H1 (cell line): ENCODE measurements at regions not wholly inside any gene's neighbourhood (a gene's known extent, or its start where the extent isn't known, plus 50 kb on each side); places are given as distances from the start of the nearest gene placed in this dataset.

Source experiments
- CTCF ChIA-PET: fragments of 300-600 bp; sonication (Branson Sonifier 250); formaldehyde crosslinking; loops from one replicate; lab custom pipeline; 2021; ENCODE audit not compliant: partially characterized antibody; lab: Charles Lee
- POLR2A ChIA-PET: fragments of 300-600 bp; sonication (Branson Sonifier 250); formaldehyde crosslinking; loops from one replicate; lab custom pipeline; 2021; ENCODE audit warnings: inconsistent platforms; ENCODE audit not compliant: partially characterized antibody; lab: Charles Lee
- DNase-seq, 2 experiments: peaks; one replicate each; pipeline versions ENCODE4 v3.0.0 to v3.0.0-alpha.2; 2010 to 2022; ENCODE audit warnings: low spot score in 2 of 2, low read depth in 1 of 2, mixed read lengths in 1 of 2
- FAIRE-seq: peaks from 2 replicates; lab custom pipeline; 2011; peaks lifted over from hg19 to GRCh38; lab: Jason Lieb, UNC
- H2AFZ ChIP-seq: 2 replicates; pipeline ENCODE4 v1.8.1; 2012; ENCODE audit warnings: low read length, inconsistent platforms
- H2AK5ac ChIP-seq: 2 replicates; pipeline ENCODE4 v1.6.1; 2013; ENCODE audit warnings: low read depth, low read length
- H2BK120ac ChIP-seq: replicated peaks from 2 replicates; pipeline ENCODE3; 2013; ENCODE audit warnings: low read depth, low read length, inconsistent platforms
- H2BK12ac ChIP-seq: 2 replicates; pipeline ENCODE4 v1.6.1; 2013; ENCODE audit warnings: low read depth, low read length
- H2BK15ac ChIP-seq: 2 replicates; pipeline ENCODE4 v1.6.1; 2013; ENCODE audit warnings: low read length
- H2BK20ac ChIP-seq: 2 replicates; pipeline ENCODE4 v1.6.1; 2013; ENCODE audit warnings: low read length
- H2BK5ac ChIP-seq: 2 replicates; pipeline ENCODE4 v1.6.1; 2013; ENCODE audit warnings: low read depth, low read length
- H3K14ac ChIP-seq: 2 replicates; pipeline ENCODE4 v1.6.1; 2013; ENCODE audit warnings: inconsistent platforms; ENCODE audit not compliant: insufficient read length
- H3K18ac ChIP-seq: 2 replicates; pipeline ENCODE4 v1.6.1; 2013; ENCODE audit warnings: low read length; ENCODE audit errors: extremely low read depth
- H3K23ac ChIP-seq: 2 replicates; pipeline ENCODE4 v1.6.1; 2013; ENCODE audit warnings: inconsistent platforms; ENCODE audit not compliant: insufficient read length
- H3K23me2 ChIP-seq: 2 replicates; pipeline ENCODE4 v1.6.1; 2013; ENCODE audit warnings: low read depth, low read length
- H3K27ac ChIP-seq: 2 replicates; pipeline ENCODE4 v1.6.1; 2011; ENCODE audit warnings: low read depth, low read length, inconsistent platforms
- H3K27me3 ChIP-seq, 4 experiments: replicated peaks in 1 of 4; 1 replicate in 1 of 4; 2 replicates in 3 of 4; pipeline versions ENCODE4 v1.6.1 to v1.8.1; 2011 to 2013; ENCODE audit warnings: low read length in 3 of 4, mild to moderate bottlenecking in 3 of 4, inconsistent platforms in 2 of 4, mixed read lengths in 2 of 4, moderate library complexity in 1 of 4; ENCODE audit not compliant: control insufficient read depth in 3 of 4, insufficient read depth in 3 of 4; ENCODE audit errors: extremely low read depth in 1 of 4
- H3K36me3 ChIP-seq, 4 experiments: 2 replicates each; pipeline versions ENCODE4 v1.6.1 to v1.8.1; 2011 to 2013; ENCODE audit warnings: mild to moderate bottlenecking in 4 of 4, low read length in 3 of 4, moderate library complexity in 2 of 4, control low read depth in 1 of 4, inconsistent platforms in 1 of 4; ENCODE audit not compliant: insufficient read depth in 4 of 4, control insufficient read depth in 2 of 4
- H3K4ac ChIP-seq: replicated peaks from 2 replicates; pipeline ENCODE3; 2013; ENCODE audit warnings: low read length, low read depth, mixed read lengths, inconsistent platforms; ENCODE audit not compliant: insufficient read length
- H3K4me1 ChIP-seq, 4 experiments: replicated peaks in 1 of 4; 1 replicate in 1 of 4; 2 replicates in 3 of 4; pipeline versions ENCODE4 v1.6.1 to v1.8.1; 2011 to 2013; ENCODE audit warnings: low read length in 3 of 4, inconsistent platforms in 2 of 4, mixed read lengths in 1 of 4; ENCODE audit not compliant: insufficient read depth in 4 of 4, control insufficient read depth in 3 of 4
- H3K4me2 ChIP-seq, 2 experiments: 2 replicates each; pipeline versions ENCODE4 v1.6.1 to v1.8.1; 2011 to 2013; ENCODE audit warnings: low read depth in 2 of 2, low read length in 2 of 2, control low read depth in 1 of 2, inconsistent platforms in 1 of 2, mild to moderate bottlenecking in 1 of 2; ENCODE audit not compliant: insufficient read depth in 1 of 2
- H3K4me3 ChIP-seq, 4 experiments: fragments of 200-600, 300-600 bp in 1 of 4; sonication (generic), shearing (Covaris generic), sonication (Bioruptor Twin) in 1 of 4; 2 replicates each; pipeline versions ENCODE4 v1.5.1 to v1.8.1; 2011 to 2016; ENCODE audit warnings: low read length in 4 of 4, low read depth in 3 of 4, control low read depth in 2 of 4, inconsistent platforms in 2 of 4, mild to moderate bottlenecking in 2 of 4, mixed read lengths in 1 of 4, moderate library complexity in 1 of 4; ENCODE audit not compliant: insufficient read depth in 2 of 4; ENCODE audit errors: extremely low read depth in 1 of 4
- H3K56ac ChIP-seq: replicated peaks from 2 replicates; pipeline ENCODE3; 2013; ENCODE audit warnings: low read depth, mild to moderate bottlenecking, mixed read lengths, low read length, inconsistent platforms; ENCODE audit not compliant: insufficient read length
- H3K79me1 ChIP-seq: 2 replicates; pipeline ENCODE4 v1.6.1; 2013; ENCODE audit warnings: low read depth, low read length, control low read depth
- H3K79me2 ChIP-seq, 2 experiments: 2 replicates each; pipeline versions ENCODE4 v1.6.1 to v1.8.1; 2012 to 2013; ENCODE audit warnings: low read length in 2 of 2, mild to moderate bottlenecking in 2 of 2, inconsistent platforms in 1 of 2; ENCODE audit not compliant: insufficient read depth in 2 of 2, control insufficient read depth in 1 of 2
- H3K9ac ChIP-seq, 4 experiments: replicated peaks in 1 of 4; 1 replicate in 1 of 4; 2 replicates in 3 of 4; pipeline versions ENCODE4 v1.6.1 to v1.8.1; 2011 to 2013; ENCODE audit warnings: low read depth in 3 of 4, low read length in 3 of 4, control low read depth in 2 of 4, mild to moderate bottlenecking in 2 of 4, moderate library complexity in 2 of 4, inconsistent platforms in 1 of 4; ENCODE audit errors: extremely low read depth in 1 of 4
- H3K9me3 ChIP-seq, 2 experiments: 2 replicates each; pipeline versions ENCODE4 v1.6.1 to v1.8.1; 2012 to 2013; ENCODE audit warnings: mild to moderate bottlenecking in 2 of 2, moderate library complexity in 2 of 2, control low read depth in 1 of 2, inconsistent platforms in 1 of 2, low read depth in 1 of 2, low read length in 1 of 2, mixed read lengths in 1 of 2; ENCODE audit not compliant: insufficient read depth in 2 of 2
- H4K20me1 ChIP-seq, 2 experiments: replicated peaks in 1 of 2; 2 replicates each; pipeline versions ENCODE3 to v1.8.1; 2011 to 2013; ENCODE audit warnings: inconsistent platforms in 2 of 2, low read length in 2 of 2, mild to moderate bottlenecking in 1 of 2; ENCODE audit not compliant: insufficient read depth in 2 of 2, control insufficient read depth in 1 of 2
- H4K5ac ChIP-seq: 2 replicates; pipeline ENCODE4 v1.6.1; 2013; ENCODE audit warnings: low read length, low read depth, mixed read lengths, inconsistent platforms; ENCODE audit not compliant: insufficient read length
- H4K8ac ChIP-seq: 2 replicates; pipeline ENCODE4 v1.8.0; 2013; ENCODE audit warnings: mild to moderate bottlenecking, moderate library complexity, low read length, inconsistent platforms; ENCODE audit not compliant: insufficient read depth; ENCODE audit errors: extremely low read depth
- H4K91ac ChIP-seq: replicated peaks from 2 replicates; pipeline ENCODE3; 2013; ENCODE audit warnings: low read length, mixed read lengths, inconsistent platforms; ENCODE audit not compliant: insufficient read length
- BCL11A ChIP-seq, 2 experiments: IDR thresholded peaks; one replicate each; pipeline ENCODE4 v1.6.1; 2011; ENCODE audit warnings: low read depth in 2 of 2, low read length in 2 of 2, mild to moderate bottlenecking in 2 of 2
- CREB1 ChIP-seq: IDR thresholded peaks from 2 replicates; pipeline ENCODE4 v1.6.1; 2012; ENCODE audit warnings: inconsistent platforms
- MAFK ChIP-seq: IDR thresholded peaks from 2 replicates; pipeline ENCODE4 v1.6.1; 2012; ENCODE audit warnings: low read depth, mild to moderate bottlenecking, improper control_type of control experiment, low read length
- NANOG ChIP-seq: IDR thresholded peaks from 2 replicates; pipeline ENCODE4 v1.6.1; 2011; ENCODE audit warnings: low read length, low read depth, mild to moderate bottlenecking, inconsistent platforms; ENCODE audit not compliant: insufficient read depth, poor library complexity, severe bottlenecking
- RAD21 ChIP-seq, 2 experiments: IDR thresholded peaks in 1 of 2; conservative IDR thresholded peaks in 1 of 2; 2 replicates each; pipeline ENCODE4 v1.6.1; 2011; ENCODE audit warnings: low read depth in 2 of 2, low read length in 2 of 2, improper control_type of control experiment in 1 of 2, inconsistent platforms in 1 of 2, mild to moderate bottlenecking in 1 of 2, moderate library complexity in 1 of 2
- SP1 ChIP-seq: IDR thresholded peaks from 2 replicates; pipeline ENCODE4 v1.6.1; 2011; ENCODE audit warnings: low read depth, low read length
- SP4 ChIP-seq: IDR thresholded peaks from 2 replicates; pipeline ENCODE4 v1.6.1; 2012; ENCODE audit warnings: low read length, inconsistent platforms
- WGBS, 2 experiments: shearing (Covaris generic) in 1 of 2; methylation state at CpG; one replicate each; pipeline versions ENCODE4 v1.1.6 to v1.1.7; 2013 to 2015; ENCODE audit warnings: low lambda C conversion rate in 2 of 2, mixed read lengths in 2 of 2, inconsistent platforms in 1 of 2, low coverage in 1 of 2, missing lambda C conversion rate in 1 of 2; ENCODE audit not compliant: insufficient replicate concordance in 2 of 2, insufficient coverage in 1 of 2, insufficient read length in 1 of 2; ENCODE audit errors: extremely low coverage in 1 of 2, missing lambda C conversion rate in 1 of 2; 5-methylcytosine and 5-hydroxymethylcytosine counted together
- TF ChIP-seq, protein P1 (sequence below): IDR thresholded peaks from 2 replicates; pipeline ENCODE4 v1.6.1; 2012; ENCODE audit warnings: low read length, inconsistent platforms
- TF ChIP-seq, protein P2 (sequence below): IDR thresholded peaks from 2 replicates; pipeline ENCODE4 v1.6.1; 2012; ENCODE audit warnings: inconsistent platforms

DNA sequence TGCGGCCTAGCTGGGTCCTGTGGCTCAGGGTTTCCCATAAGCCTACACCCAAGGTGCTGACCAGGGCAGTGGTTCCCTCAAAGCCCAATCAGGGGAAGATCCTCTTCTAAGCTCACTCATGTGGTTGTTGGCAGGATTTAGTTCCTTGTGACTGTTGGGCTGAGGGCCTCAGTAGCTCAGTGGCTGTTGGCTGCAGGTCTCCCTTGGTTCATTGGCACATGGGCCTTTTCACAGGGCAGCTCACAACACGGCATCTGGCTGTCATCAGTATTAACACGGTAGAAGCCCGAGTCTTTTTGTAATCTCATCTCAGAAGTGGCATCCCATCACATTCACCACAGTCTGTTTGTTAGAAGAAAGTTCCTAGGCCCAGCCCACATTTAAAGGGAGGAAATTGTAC lies 188.2 kb upstream of the HMCN1 start:
- Histone ChIP-seq H3K4me1 (peaks cover 0 to 4% (median 2%) of the 10 kb centered on the region in 4 experiments; a peak in 3 of 7 replicates), H2BK120ac (no peak overlapping the region), H3K18ac (no peak overlapping the region), H3K27ac (no peak overlapping the region), H3K14ac (no peak overlapping the region), H4K5ac (no peak overlapping the region), H2AFZ (no peak overlapping the region), H3K9me3 (no peaks in the 10 kb centered on the region), H3K9ac (no peak overlapping the region), H3K27me3 (no peaks in the 10 kb centered on the region), H2BK12ac (no peak overlapping the region), H3K79me2 (no peaks in the 10 kb centered on the region), H3K23ac (no peak overlapping the region), H4K20me1 (no peaks in the 10 kb centered on the region), H3K56ac (no peak overlapping the region), H3K4ac (no peak overlapping the region), H2BK5ac (no peak overlapping the region), H3K23me2 (no peaks in the 10 kb centered on the region; the same call in 1 of the 2 replicates), H3K36me3 (no peaks in the 10 kb centered on the region), H2AK5ac (no peak overlapping the region), H4K8ac (no peak overlapping the region), H3K4me2 (no peak overlapping the region), H3K4me3 (no peak overlapping the region), H2BK15ac (no peak overlapping the region), H2BK20ac (no peak overlapping the region), H4K91ac (no peak overlapping the region), H3K79me1 (no peaks in the 10 kb centered on the region)
- ChIA-PET POLR2A (no interaction called here), CTCF (interaction anchor here (0.6 to 3.3 kb wide), 10 partner anchors 9 to 100 kb away, joined by 3 to 15 read pairs (median 4); no protein-coding TSS in a partner anchor)
- DNase-seq (no peak), FAIRE-seq (no peak)
- TF ChIP-seq CREB1 = no peak
- TF ChIP-seq, protein P1, sequence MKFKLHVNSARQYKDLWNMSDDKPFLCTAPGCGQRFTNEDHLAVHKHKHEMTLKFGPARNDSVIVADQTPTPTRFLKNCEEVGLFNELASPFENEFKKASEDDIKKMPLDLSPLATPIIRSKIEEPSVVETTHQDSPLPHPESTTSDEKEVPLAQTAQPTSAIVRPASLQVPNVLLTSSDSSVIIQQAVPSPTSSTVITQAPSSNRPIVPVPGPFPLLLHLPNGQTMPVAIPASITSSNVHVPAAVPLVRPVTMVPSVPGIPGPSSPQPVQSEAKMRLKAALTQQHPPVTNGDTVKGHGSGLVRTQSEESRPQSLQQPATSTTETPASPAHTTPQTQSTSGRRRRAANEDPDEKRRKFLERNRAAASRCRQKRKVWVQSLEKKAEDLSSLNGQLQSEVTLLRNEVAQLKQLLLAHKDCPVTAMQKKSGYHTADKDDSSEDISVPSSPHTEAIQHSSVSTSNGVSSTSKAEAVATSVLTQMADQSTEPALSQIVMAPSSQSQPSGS = no peak
- no peak for TF ChIP-seq RAD21 (IDR thresholded peaks at IDR 0.05 in 1 of 2, conservative IDR thresholded peaks at IDR 0.05 in 1 of 2; ENCODE audit: low read depth in 2 of 2, low read length in 2 of 2)
- TF ChIP-seq, protein P2, sequence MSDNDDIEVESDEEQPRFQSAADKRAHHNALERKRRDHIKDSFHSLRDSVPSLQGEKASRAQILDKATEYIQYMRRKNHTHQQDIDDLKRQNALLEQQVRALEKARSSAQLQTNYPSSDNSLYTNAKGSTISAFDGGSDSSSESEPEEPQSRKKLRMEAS = no peak
- TF ChIP-seq SP4 = no peak
- TF ChIP-seq BCL11A (IDR thresholded peaks at IDR 0.05; ENCODE audit: low read depth in 2 of 2, low read length in 2 of 2) = no peak
- no peak for TF ChIP-seq NANOG
- TF ChIP-seq SP1 = no peak
- no peak for TF ChIP-seq MAFK
- WGBS, 2 experiments = 95% methylated on average over 4 of the region's 4 CpGs; no CpG with 5 or more reads in 1 of the 2 experiments
